Nephron progenitor cell (in vitro differentiated cells): ENCODE measurements at regions not wholly inside any gene's neighbourhood (a gene's known extent, or its start where the extent isn't known, plus 50 kb on each side); places are given as distances from the start of the nearest gene placed in this dataset.
"Not testable (repeated sequence)": the region's sequence is repeated elsewhere in the genome, so short reads cannot be mapped to it uniquely, and the experiment has no call there.

Source experiments
- DNase-seq: peaks from one replicate; pipeline ENCODE4 v3.0.0; 2021
- H3K27ac Mint-ChIP-seq: 2 replicates; pipeline ENCODE4 v1.8.0; 2021; ENCODE audit warnings: mild to moderate bottlenecking, moderate library complexity, mixed read lengths
- H3K27me3 Mint-ChIP-seq: 2 replicates; pipeline ENCODE4 v1.8.0; 2021; ENCODE audit warnings: mild to moderate bottlenecking, low read depth, mixed read lengths; ENCODE audit not compliant: poor library complexity
- H3K36me3 Mint-ChIP-seq: 2 replicates; pipeline ENCODE4 v1.8.0; 2021; ENCODE audit warnings: low read depth, mixed read lengths
- H3K4me1 Mint-ChIP-seq: 2 replicates; pipeline ENCODE4 v1.8.0; 2021; ENCODE audit warnings: mixed read lengths
- H3K4me3 Mint-ChIP-seq: 2 replicates; pipeline ENCODE4 v1.8.0; 2021; ENCODE audit warnings: mild to moderate bottlenecking, moderate library complexity, mixed read lengths
- H3K9me3 Mint-ChIP-seq: 2 replicates; pipeline ENCODE4 v1.8.0; 2021; ENCODE audit warnings: mild to moderate bottlenecking, moderate library complexity, mixed read lengths
- CTCF ChIP-seq: fragments of 200-600 bp; sonication (generic); IDR thresholded peaks from 2 replicates; pipeline ENCODE4 v1.5.0; 2021; ENCODE audit warnings: antibody characterized with exemption

DNA sequence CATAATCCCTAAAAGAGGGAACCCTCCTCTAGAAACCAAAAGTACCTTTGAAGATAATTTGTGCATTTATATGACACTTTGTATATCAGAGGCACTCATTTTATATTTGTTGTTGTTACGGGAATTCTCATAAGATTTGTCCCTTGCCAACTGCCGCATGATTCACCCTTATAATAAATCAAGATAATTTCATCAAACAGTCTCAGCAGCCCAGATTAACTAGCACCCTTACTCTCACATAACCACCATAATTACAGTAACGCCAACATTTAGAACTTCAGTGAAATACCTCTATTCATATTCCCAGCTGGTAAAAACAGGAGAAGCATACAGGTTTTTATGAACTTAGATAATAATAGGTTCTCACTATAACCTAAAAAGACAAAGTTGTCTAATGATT, 271.9 kb downstream of the LRRC3B start:
- H3K4me3 Mint-ChIP-seq, result no peak overlapping the region
- no peak for TF ChIP-seq CTCF
- DNase-seq, result no peak
- no peaks in the 10 kb centered on the region for H3K4me1 Mint-ChIP-seq
- H3K27me3 Mint-ChIP-seq, result no peaks in the 10 kb centered on the region
- no peak overlapping the region for H3K27ac Mint-ChIP-seq
- no peaks in the 10 kb centered on the region for H3K36me3 Mint-ChIP-seq
- H3K9me3 Mint-ChIP-seq, result peaks cover 2% of the 10 kb centered on the region

DNA sequence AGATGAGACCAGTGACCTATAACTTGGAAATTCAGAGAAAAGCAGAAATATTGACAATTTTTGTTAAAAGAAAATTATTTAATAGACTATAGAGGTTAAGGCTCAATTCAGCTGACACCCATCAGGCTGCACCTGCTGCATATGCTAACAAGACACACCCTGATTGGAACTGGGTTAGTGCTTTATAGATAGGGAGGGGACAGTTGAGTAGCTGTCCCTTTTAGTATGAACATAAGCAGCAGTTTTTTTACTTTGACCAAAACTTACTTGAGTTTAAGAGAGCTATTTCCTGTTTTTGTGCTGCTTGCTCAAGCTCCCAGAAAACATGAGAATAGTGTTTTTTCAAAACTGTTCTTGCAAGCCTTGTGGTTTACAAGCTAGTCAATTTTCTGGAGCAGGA, 292.6 kb downstream of the LRRC3B start:
- no peak for TF ChIP-seq CTCF
- Mint-ChIP-seq H3K27ac (no peak overlapping the region), H3K9me3 (peaks cover under 1% of the 10 kb centered on the region), H3K27me3 (peaks cover 3% of the 10 kb centered on the region), H3K36me3 (no peaks in the 10 kb centered on the region), H3K4me1 (peaks cover 4% of the 10 kb centered on the region), H3K4me3 (no peak overlapping the region)
- no peak for DNase-seq

GRCh38 chr3:26920646-26921478, 298.3 kb downstream of the LRRC3B start:
- DNase-seq, result no peak
- Mint-ChIP-seq H3K27ac (peak overlapping the region; percentile 95), H3K4me1 (peaks cover 33% of the 10 kb centered on the region), H3K4me3 (peak overlapping the region; percentile 19), H3K27me3 (no peaks in the 10 kb centered on the region), H3K36me3 (peaks cover 9% of the 10 kb centered on the region), H3K9me3 (peaks cover 18% of the 10 kb centered on the region)
- TF ChIP-seq CTCF, result no peak

DNA sequence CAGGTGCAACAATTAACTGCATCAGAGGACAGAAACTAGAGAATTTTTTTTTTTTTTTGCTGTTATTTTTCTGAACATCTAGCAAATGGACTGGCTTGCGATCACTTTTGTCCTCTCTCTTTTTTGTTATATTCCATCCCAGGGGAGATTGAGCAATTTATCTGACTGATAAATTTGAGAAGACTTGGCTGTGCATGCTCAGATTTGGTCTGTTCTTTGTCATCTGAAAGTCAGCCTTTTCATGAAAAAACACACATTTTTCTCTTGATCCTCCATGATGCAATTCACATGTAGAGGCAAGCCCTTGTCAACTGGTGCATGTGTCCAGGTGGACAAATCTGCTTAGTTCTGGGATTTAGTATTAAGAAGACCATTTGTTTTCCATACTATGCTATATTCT, 309.3 kb downstream of the LRRC3B start:
- H3K27me3 Mint-ChIP-seq, result no peaks in the 10 kb centered on the region
- H3K4me3 Mint-ChIP-seq, result no peak overlapping the region
- no peak overlapping the region for H3K27ac Mint-ChIP-seq
- DNase-seq, result no peak
- peaks cover 5% of the 10 kb centered on the region for H3K4me1 Mint-ChIP-seq
- no peak for TF ChIP-seq CTCF
- H3K9me3 Mint-ChIP-seq, result no peaks in the 10 kb centered on the region
- no peaks in the 10 kb centered on the region for H3K36me3 Mint-ChIP-seq

DNA sequence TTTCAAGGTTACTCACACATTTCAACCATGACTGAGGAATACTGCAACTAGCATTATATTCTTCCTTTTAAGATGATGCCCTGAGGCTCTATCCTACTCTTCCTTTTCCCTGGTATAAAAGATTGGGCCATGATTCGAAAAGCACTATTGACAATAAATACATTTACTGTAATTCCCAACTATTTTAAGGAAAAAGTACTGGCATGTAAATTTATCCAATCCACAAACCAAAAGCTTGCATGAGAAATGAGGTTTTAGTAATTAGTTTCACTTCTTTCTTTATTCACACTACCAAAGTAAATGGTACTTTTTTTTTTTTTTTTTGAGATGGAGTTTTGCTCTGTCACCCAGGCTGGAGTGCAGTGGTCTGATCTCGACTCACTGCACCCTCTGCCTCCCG, 310.2 kb downstream of the LRRC3B start:
- no peaks in the 10 kb centered on the region for H3K27me3 Mint-ChIP-seq
- no peaks in the 10 kb centered on the region for H3K36me3 Mint-ChIP-seq
- peaks cover 5% of the 10 kb centered on the region for H3K4me1 Mint-ChIP-seq
- no peak overlapping the region for H3K27ac Mint-ChIP-seq
- no peak for DNase-seq
- TF ChIP-seq CTCF, result no peak
- no peaks in the 10 kb centered on the region for H3K9me3 Mint-ChIP-seq
- H3K4me3 Mint-ChIP-seq, result no peak overlapping the region

- not testable (repeated sequence) for H3K4me3 Mint-ChIP-seq
These were observed 322.9 kb downstream of the LRRC3B start for GRCh38 chr3:26945480-26945879.

More at GRCh38 chr3:26945480-26945879, 322.9 kb downstream of the LRRC3B start:
- not testable (repeated sequence) for H3K9me3 Mint-ChIP-seq, H3K4me1 Mint-ChIP-seq, H3K36me3 Mint-ChIP-seq, DNase-seq, H3K27ac Mint-ChIP-seq
- H3K27me3 Mint-ChIP-seq, result peaks cover 12% of the 10 kb centered on the region
